Putamen (tissue), 1 donor: ENCODE measurements at regions not wholly inside any gene's neighbourhood (a gene's known extent, or its start where the extent isn't known, plus 50 kb on each side); places are given as distances from the start of the nearest gene placed in this dataset.
"Not testable (repeated sequence)": the region's sequence is repeated elsewhere in the genome, so short reads cannot be mapped to it uniquely, and the experiment has no call there.

Source experiments
- DNase-seq: peaks from one replicate; pipeline ENCODE4 v3.0.0-alpha.2; 2016; ENCODE audit warnings: low spot score

- DNase-seq, result no peak
Observed at GRCh38 chr6:141780296-141780695, 352.4 kb upstream of the GJE1 start.

- DNase-seq, result no peak
Observed at GRCh38 chr6:141764388-141764787, 368.3 kb upstream of the GJE1 start.

- DNase-seq, result no peak
Observed at GRCh38 chr6:141758430-141758829, 374.3 kb upstream of the GJE1 start.

GRCh38 chr6:141753180-141753579 lies 379.5 kb upstream of the GJE1 start:
- DNase-seq, result no peak

GRCh38 chr6:141752677-141753076 lies 380.0 kb upstream of the GJE1 start:
- DNase-seq, result no peak

- not testable (repeated sequence) for DNase-seq
Observed at GRCh38 chr6:141746324-141746723, 386.4 kb upstream of the GJE1 start.

GRCh38 chr6:141744971-141745370 lies 387.8 kb upstream of the GJE1 start:
- no peak for DNase-seq

- DNase-seq, result no peak
Observed at GRCh38 chr6:141744194-141744925, 388.4 kb upstream of the GJE1 start.

- no peak for DNase-seq
Observed at GRCh38 chr6:141736104-141736503, 396.6 kb upstream of the GJE1 start.

- DNase-seq, result no peak
Observed at GRCh38 chr6:141735126-141735525, 397.6 kb upstream of the GJE1 start.

- DNase-seq, result no peak
Observed at GRCh38 chr6:141734071-141734840, 398.5 kb upstream of the GJE1 start.

- DNase-seq, result no peak
Observed at GRCh38 chr6:141729146-141729545, 403.6 kb upstream of the GJE1 start.

GRCh38 chr6:141728330-141728729 lies 404.4 kb upstream of the GJE1 start:
- no peak for DNase-seq

- peak; percentile 22 for DNase-seq
Observed at GRCh38 chr6:141726248-141726647, 406.5 kb upstream of the GJE1 start.

- peak; percentile 74 for DNase-seq
Observed at GRCh38 chr6:141724731-141725130, 408.0 kb upstream of the GJE1 start.

- DNase-seq, result no peak
Observed at GRCh38 chr6:141719476-141719875, 413.2 kb upstream of the GJE1 start.

GRCh38 chr6:141705431-141705830 lies 427.3 kb upstream of the GJE1 start:
- DNase-seq, result no peak

GRCh38 chr6:141704151-141704550 lies 428.6 kb upstream of the GJE1 start:
- no peak for DNase-seq

GRCh38 chr6:141701732-141702131 lies 431.0 kb upstream of the GJE1 start:
- no peak for DNase-seq

- no peak for DNase-seq
Observed at GRCh38 chr6:141700819-141701218, 431.9 kb upstream of the GJE1 start.

- DNase-seq, result no peak
Observed at GRCh38 chr6:141688916-141689315, 443.8 kb upstream of the GJE1 start.

- no peak for DNase-seq
Observed at GRCh38 chr6:141685416-141685815, 447.3 kb upstream of the GJE1 start.

GRCh38 chr6:141682391-141682790 lies 450.3 kb upstream of the GJE1 start:
- DNase-seq, result no peak
